Activated T-helper 2 cell treated with anti-CD3 and anti-CD28 coated beads, Interferon-gamma antibody, Interleukin-2, Interleukin-4, amounts not matched to agents 10 μg/mL and 5 μg/mL and 100 μg/mL, durations not matched to agents 14 hours and 24 hours and 36 hours (primary cell): ENCODE measurements at regions not wholly inside any gene's neighbourhood (a gene's known extent, or its start where the extent isn't known, plus 50 kb on each side); places are given as distances from the start of the nearest gene placed in this dataset.

Source experiments
- DNase-seq: peaks from one replicate; pipeline ENCODE4 v3.0.0; 2021; ENCODE audit warnings: low spot score
- H3K27ac Mint-ChIP-seq: one replicate; pipeline ENCODE4 v1.8.0; 2021; ENCODE audit warnings: mixed read lengths
- H3K27me3 Mint-ChIP-seq: one replicate; pipeline ENCODE4 v1.8.0; 2021; ENCODE audit warnings: low read depth, mixed read lengths
- H3K36me3 Mint-ChIP-seq: one replicate; pipeline ENCODE4 v1.8.0; 2021; ENCODE audit warnings: low read depth, mixed read lengths
- H3K4me1 Mint-ChIP-seq: one replicate; pipeline ENCODE4 v1.8.0; 2021; ENCODE audit warnings: low read depth, mixed read lengths
- H3K4me3 Mint-ChIP-seq: one replicate; pipeline ENCODE4 v1.8.0; 2021; ENCODE audit warnings: low read depth, mild to moderate bottlenecking, moderate library complexity, mixed read lengths
- H3K9me3 Mint-ChIP-seq: one replicate; pipeline ENCODE4 v1.8.0; 2021; ENCODE audit warnings: mixed read lengths
- intact Hi-C: fragments of 100-400 bp; cut with micrococcal nuclease; formaldehyde crosslinking; loops from one replicate; pipeline ENCODE4 v1.15.1; 2023

- Mint-ChIP-seq H3K4me1 (no peaks in the 10 kb centered on the region), H3K27me3 (no peaks in the 10 kb centered on the region), H3K27ac (no peak overlapping the region), H3K36me3 (no peaks in the 10 kb centered on the region), H3K9me3 (peaks cover 3% of the 10 kb centered on the region), H3K4me3 (no peak overlapping the region)
- no peak for DNase-seq
- intact Hi-C loops, result no loop called here
These were observed 209.9 kb upstream of the CDH20 start for GRCh38 chr18:61123309-61123708.

- H3K9me3 Mint-ChIP-seq, result no peaks in the 10 kb centered on the region
- H3K36me3 Mint-ChIP-seq, result no peaks in the 10 kb centered on the region
- no peak for DNase-seq
- H3K27ac Mint-ChIP-seq, result no peak overlapping the region
- no peak overlapping the region for H3K4me3 Mint-ChIP-seq
- intact Hi-C loops, result no loop called here
- H3K27me3 Mint-ChIP-seq, result no peaks in the 10 kb centered on the region
- H3K4me1 Mint-ChIP-seq, result no peaks in the 10 kb centered on the region
These were observed 205.3 kb upstream of the CDH20 start for GRCh38 chr18:61127714-61128467.

- Mint-ChIP-seq H3K27ac (no peak overlapping the region), H3K36me3 (no peaks in the 10 kb centered on the region), H3K9me3 (no peaks in the 10 kb centered on the region), H3K4me3 (no peak overlapping the region), H3K4me1 (no peaks in the 10 kb centered on the region), H3K27me3 (no peaks in the 10 kb centered on the region)
- intact Hi-C loops, result no loop called here
- no peak for DNase-seq
These were observed 204.2 kb upstream of the CDH20 start for GRCh38 chr18:61129001-61129400.

- no peaks in the 10 kb centered on the region for H3K9me3 Mint-ChIP-seq
- H3K27ac Mint-ChIP-seq, result no peak overlapping the region
- H3K36me3 Mint-ChIP-seq, result no peaks in the 10 kb centered on the region
- intact Hi-C loops, result no loop called here
- DNase-seq, result no peak
- H3K4me3 Mint-ChIP-seq, result no peak overlapping the region
- no peaks in the 10 kb centered on the region for H3K4me1 Mint-ChIP-seq
- no peaks in the 10 kb centered on the region for H3K27me3 Mint-ChIP-seq
These were observed 201.2 kb upstream of the CDH20 start for GRCh38 chr18:61132031-61132430.

- Mint-ChIP-seq H3K9me3 (no peaks in the 10 kb centered on the region), H3K4me3 (no peak overlapping the region), H3K27ac (no peak overlapping the region), H3K36me3 (no peaks in the 10 kb centered on the region), H3K27me3 (no peaks in the 10 kb centered on the region), H3K4me1 (no peaks in the 10 kb centered on the region)
- DNase-seq, result no peak
- intact Hi-C loops, result no loop called here
These were observed 199.4 kb upstream of the CDH20 start for GRCh38 chr18:61133783-61134182.

- DNase-seq, result no peak
- intact Hi-C loops, result no loop called here
- no peak overlapping the region for H3K4me3 Mint-ChIP-seq
- H3K36me3 Mint-ChIP-seq, result no peaks in the 10 kb centered on the region
- no peak overlapping the region for H3K27ac Mint-ChIP-seq
- no peaks in the 10 kb centered on the region for H3K27me3 Mint-ChIP-seq
- H3K9me3 Mint-ChIP-seq, result no peaks in the 10 kb centered on the region
- H3K4me1 Mint-ChIP-seq, result no peaks in the 10 kb centered on the region
These were observed 196.4 kb upstream of the CDH20 start for GRCh38 chr18:61136711-61137251.

GRCh38 chr18:61141691-61142090 lies 191.5 kb upstream of the CDH20 start:
- H3K27me3 Mint-ChIP-seq, result no peaks in the 10 kb centered on the region
- intact Hi-C loops, result no loop called here
- no peak overlapping the region for H3K27ac Mint-ChIP-seq
- no peak overlapping the region for H3K4me3 Mint-ChIP-seq
- no peaks in the 10 kb centered on the region for H3K36me3 Mint-ChIP-seq
- DNase-seq, result no peak
- peaks cover 6% of the 10 kb centered on the region for H3K9me3 Mint-ChIP-seq
- H3K4me1 Mint-ChIP-seq, result no peaks in the 10 kb centered on the region

- H3K27me3 Mint-ChIP-seq, result no peaks in the 10 kb centered on the region
- intact Hi-C loops, result no loop called here
- H3K4me3 Mint-ChIP-seq, result no peak overlapping the region
- no peak overlapping the region for H3K27ac Mint-ChIP-seq
- no peak for DNase-seq
- peaks cover 8% of the 10 kb centered on the region for H3K9me3 Mint-ChIP-seq
- no peaks in the 10 kb centered on the region for H3K4me1 Mint-ChIP-seq
- no peaks in the 10 kb centered on the region for H3K36me3 Mint-ChIP-seq
These were observed 184.9 kb upstream of the CDH20 start for GRCh38 chr18:61148322-61148721.

GRCh38 chr18:61149786-61150185 lies 183.4 kb upstream of the CDH20 start:
- H3K4me1 Mint-ChIP-seq, result no peaks in the 10 kb centered on the region
- H3K36me3 Mint-ChIP-seq, result no peaks in the 10 kb centered on the region
- intact Hi-C loops, result no loop called here
- H3K4me3 Mint-ChIP-seq, result no peak overlapping the region
- DNase-seq, result no peak
- H3K27me3 Mint-ChIP-seq, result no peaks in the 10 kb centered on the region
- H3K9me3 Mint-ChIP-seq, result peaks cover 4% of the 10 kb centered on the region
- H3K27ac Mint-ChIP-seq, result no peak overlapping the region

GRCh38 chr18:61153571-61153970 lies 179.7 kb upstream of the CDH20 start:
- Mint-ChIP-seq H3K27ac (no peak overlapping the region), H3K4me1 (no peaks in the 10 kb centered on the region), H3K9me3 (no peaks in the 10 kb centered on the region), H3K36me3 (no peaks in the 10 kb centered on the region), H3K4me3 (no peak overlapping the region), H3K27me3 (no peaks in the 10 kb centered on the region)
- intact Hi-C loops, result no loop called here
- no peak for DNase-seq

GRCh38 chr18:61154866-61155265 lies 178.4 kb upstream of the CDH20 start:
- Mint-ChIP-seq H3K4me3 (no peak overlapping the region), H3K27ac (no peak overlapping the region)

GRCh38 chr18:61155586-61155985 lies 177.6 kb upstream of the CDH20 start:
- no peak overlapping the region for H3K27ac Mint-ChIP-seq

More at GRCh38 chr18:61154866-61155265, 178.4 kb upstream of the CDH20 start:
- intact Hi-C loops, result no loop called here
- Mint-ChIP-seq H3K9me3 (no peaks in the 10 kb centered on the region), H3K36me3 (no peaks in the 10 kb centered on the region), H3K27me3 (no peaks in the 10 kb centered on the region), H3K4me1 (no peaks in the 10 kb centered on the region)
- no peak for DNase-seq

GRCh38 chr18:61157451-61157850 lies 175.8 kb upstream of the CDH20 start:
- Mint-ChIP-seq H3K4me1 (no peaks in the 10 kb centered on the region), H3K27me3 (no peaks in the 10 kb centered on the region)

More at GRCh38 chr18:61155586-61155985, 177.6 kb upstream of the CDH20 start:
- intact Hi-C loops, result no loop called here
- Mint-ChIP-seq H3K4me3 (no peak overlapping the region), H3K36me3 (no peaks in the 10 kb centered on the region), H3K4me1 (no peaks in the 10 kb centered on the region), H3K9me3 (no peaks in the 10 kb centered on the region), H3K27me3 (no peaks in the 10 kb centered on the region)
- no peak for DNase-seq

More at GRCh38 chr18:61157451-61157850, 175.8 kb upstream of the CDH20 start:
- H3K36me3 Mint-ChIP-seq, result no peaks in the 10 kb centered on the region
- no peak overlapping the region for H3K27ac Mint-ChIP-seq
- H3K4me3 Mint-ChIP-seq, result no peak overlapping the region
- intact Hi-C loops, result no loop called here
- no peak for DNase-seq
- H3K9me3 Mint-ChIP-seq, result no peaks in the 10 kb centered on the region
